ENCODE measurements at regions not wholly inside any gene's neighbourhood (a gene's known extent, or its start where the extent isn't known, plus 50 kb on each side); places are given as distances from the start of the nearest gene placed in this dataset.
"Not testable (repeated sequence)": the region's sequence is repeated elsewhere in the genome, so short reads cannot be mapped to it uniquely, and the experiment has no call there.

DNA sequence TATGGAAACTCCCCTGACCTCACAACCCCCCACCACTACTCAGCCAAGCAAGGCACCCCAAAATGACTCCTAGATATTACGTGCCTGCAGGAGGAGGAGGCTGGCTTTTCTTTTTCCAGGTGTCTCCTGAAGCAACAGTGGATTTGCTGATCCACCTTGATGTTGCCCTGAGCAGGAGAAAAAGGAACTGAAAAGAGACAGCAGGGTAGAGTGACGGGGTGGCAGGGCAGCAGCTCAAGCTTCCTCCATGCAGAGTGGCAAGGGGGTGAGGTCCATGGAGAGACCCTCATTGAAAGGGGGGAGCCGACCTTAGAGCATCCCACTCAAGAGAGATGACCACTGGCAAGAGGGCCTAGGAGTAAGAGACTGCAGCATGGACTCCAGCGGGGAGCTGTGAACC lies 112.0 kb upstream of the SIRPA start:
- no peak for DNase-seq

DNA sequence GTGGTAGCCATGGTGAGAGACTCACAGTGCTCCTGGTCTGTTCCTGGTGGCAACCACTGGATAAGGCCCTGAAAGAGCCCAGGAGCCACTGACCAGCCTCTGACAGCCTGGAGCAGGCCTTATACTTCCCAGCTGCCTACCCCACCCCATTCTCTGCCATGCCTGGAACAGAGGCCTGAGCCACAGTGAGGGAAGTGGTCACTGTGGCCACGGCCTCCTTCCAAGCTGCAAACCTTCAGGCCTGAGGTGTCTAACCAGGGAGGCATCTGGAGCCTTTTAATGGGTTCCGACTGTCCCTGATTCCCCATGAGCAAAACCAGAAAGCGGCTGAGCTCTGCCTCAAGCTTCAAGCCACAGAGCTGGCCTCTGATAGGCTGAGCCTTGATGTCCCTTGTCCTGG lies 113.0 kb upstream of the SIRPA start:
- DNase-seq: no peak

DNA sequence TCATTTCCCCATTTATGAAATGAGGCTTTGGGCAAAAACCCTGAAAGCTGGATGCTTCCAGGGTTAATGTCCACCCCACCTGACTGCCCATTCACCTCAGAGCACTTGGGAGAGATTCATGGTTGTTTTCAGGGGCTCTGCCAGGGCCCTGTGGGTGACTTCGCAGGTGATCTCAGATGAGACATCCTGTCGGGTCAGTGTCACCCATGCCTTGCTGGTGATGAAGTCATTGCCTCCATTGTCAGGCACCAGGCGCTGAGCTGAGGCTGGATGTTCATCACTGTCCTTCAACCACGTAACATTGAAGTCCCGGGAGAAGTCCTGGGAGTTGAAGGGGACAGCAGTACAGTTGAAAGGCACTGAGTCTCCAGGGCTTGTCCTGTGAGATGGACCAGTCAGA lies 115.6 kb upstream of the SIRPA start:
- no peak for DNase-seq

DNA sequence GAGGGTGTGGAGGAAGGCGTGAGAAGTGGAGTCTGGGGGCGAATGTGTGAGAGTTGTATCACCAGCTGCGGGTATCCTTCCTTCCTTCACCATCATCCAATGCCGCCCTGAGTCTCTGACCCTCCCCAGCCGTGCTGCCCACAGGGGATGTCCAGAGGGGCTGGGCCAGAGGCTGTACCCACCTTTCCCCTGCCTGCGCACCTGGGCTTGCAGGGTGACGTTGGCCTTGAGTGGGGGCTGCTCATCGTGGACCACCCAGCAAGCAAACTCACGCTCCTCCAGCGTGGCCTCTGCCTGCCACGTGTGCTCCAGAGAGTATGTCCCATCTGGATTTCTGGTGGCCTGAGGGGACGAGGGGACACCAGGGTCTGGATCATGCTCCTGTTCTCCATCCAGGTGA lies 116.9 kb upstream of the SIRPA start:
- no peak for DNase-seq

DNA sequence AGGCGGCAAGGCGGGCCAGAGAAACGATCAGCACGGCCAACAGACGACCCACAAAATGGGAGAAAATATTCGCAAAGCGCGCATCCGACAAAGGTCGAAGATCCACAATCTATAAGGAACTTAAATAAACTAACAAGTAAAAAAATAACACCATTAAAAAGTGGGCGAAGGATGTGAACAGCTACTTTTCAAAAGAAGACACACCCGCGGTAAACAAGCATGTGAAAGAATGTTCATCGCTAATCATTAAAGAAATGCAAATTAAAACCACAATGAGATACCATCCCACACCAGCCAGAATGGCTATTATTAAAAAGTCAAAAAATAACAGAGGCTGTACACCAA lies 117.8 kb upstream of the SIRPA start:
- DNase-seq: no peak

DNA sequence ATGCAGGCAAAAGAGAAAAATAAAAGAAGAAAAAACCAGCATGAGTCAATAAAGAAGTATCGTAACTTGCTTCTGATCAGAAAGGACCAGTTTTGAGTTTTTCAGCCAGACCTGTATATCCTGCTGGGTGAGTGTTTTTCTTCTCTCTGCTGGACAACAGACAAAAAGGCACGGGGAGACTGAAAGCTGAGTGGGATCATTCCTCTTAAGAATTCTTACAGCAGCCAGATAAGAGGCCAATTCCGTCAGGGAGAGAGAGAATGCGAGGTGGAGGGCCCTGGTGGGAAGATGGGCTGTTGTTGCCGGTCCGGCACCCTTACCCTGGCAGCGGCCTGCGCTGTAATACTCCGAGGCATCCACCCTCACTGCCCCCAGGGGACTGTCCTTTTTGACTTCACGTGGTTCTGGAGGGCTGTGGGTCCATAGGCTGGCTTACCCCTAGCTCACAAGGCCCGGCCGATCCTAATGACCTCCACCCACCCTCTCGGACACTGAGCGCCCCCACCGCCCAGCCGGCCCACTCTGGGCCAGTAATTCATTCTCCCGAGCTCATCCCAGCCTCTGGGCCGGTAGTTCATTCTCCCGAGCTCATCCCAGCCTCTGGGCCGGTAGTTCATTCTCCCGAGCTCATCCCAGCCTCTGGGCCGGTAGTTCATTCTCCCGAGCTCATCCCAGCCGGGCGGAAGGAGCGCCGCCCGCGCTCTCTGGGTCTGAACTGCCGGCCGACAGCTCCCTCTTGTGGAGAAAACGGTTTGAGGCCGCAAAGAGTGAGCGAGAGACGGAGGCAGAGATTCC lies 118.3 kb upstream of the SIRPA start:
- peak; percentile 90 for DNase-seq

DNA sequence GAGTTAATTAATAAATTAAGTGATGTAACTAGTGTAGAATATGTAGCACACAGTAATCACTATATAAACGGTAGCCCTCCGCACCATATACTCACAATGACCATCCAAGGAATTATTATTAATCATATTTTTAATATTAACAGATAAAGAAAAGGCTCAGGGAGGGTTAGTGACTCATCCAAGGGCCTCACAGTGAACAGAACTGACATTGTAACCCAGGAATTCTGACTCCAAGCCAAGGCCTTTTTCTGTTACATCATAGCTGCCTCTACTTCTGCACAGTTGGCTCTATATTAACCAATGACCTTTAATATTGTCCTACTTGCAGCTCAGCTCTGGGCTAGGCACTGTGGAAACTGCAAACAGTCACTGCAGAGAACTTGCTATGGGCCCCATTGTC lies 117.5 kb upstream of the SIRPG start:
- DNase-seq: no peak

DNA sequence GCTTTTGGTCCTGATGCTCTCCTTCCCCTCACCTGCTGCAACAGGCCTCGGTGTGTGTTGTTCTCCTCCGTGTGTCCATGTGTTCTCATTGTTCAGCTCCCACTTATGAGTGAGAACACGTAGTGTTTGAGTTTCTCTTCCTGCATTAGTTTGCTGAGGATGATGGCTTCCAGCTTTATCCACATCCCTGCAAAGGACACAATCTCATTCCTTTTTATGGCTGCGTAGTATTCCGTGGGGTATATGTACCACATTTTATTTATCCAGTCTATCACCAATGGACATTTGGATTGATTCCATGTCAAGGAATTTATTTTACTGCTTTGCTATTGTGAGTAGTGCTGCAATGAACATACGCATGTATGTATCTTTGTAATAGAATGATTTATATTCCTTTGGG lies 116.9 kb upstream of the SIRPG start:
- DNase-seq: no peak

DNA sequence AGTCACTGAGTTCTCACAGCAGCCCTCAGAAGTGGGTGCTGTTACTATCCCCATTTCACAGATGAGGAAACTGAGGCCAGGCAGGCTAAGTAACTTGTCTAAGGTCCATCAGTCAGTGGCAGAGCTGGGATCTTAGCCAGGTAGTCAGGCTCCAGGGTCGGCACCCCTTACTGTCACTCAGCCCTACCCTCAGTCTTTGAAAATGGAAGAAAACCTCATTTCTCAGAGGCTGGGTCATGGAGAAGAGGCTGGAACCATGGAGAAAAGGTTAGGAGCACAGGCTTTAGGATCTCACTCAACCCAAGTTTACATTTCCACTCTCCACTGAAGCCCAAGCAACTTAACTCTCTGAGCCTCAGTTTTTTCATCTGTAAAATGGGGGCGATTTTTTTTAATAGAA lies 116.2 kb upstream of the SIRPG start:
- DNase-seq: no peak

DNA sequence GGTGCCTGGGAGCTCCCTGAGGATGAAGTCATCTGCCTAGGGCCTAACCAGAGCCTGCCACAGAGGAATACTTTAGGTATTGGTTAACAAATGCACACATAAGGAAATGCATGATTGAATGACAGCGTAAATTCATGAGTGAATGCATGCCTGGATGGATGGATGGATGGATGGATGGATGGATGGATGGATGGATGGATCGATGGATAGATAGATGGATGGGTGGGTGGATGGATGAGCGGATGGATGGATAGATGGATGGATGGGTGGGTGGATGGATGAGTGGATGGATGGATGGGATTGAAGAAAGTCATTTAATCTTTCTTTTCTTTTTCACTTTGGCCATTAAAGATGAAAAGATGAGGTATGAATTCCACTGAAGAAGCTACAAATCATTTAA lies 111.9 kb upstream of the SIRPG start:
- DNase-seq: no peak

DNA sequence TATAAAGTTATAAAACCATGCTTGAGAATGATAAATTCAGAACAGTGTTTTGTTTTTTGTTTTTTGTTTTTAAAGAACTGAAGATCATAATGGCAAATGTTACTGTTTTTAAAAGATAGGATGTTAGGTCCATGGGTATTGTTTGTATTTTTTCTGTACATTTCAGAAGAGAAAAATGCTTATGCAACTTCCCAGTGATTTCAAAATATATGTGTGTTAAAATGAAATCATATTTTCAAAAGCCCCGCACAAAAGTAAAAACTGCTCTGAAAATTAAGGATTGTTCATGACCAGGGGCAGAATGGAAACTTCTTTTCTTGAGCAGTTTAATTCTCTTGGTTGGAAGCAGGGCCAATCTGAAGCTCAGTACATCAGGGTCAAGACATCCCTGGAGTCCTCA lies 109.2 kb upstream of the SIRPG start:
- no peak for DNase-seq

DNA sequence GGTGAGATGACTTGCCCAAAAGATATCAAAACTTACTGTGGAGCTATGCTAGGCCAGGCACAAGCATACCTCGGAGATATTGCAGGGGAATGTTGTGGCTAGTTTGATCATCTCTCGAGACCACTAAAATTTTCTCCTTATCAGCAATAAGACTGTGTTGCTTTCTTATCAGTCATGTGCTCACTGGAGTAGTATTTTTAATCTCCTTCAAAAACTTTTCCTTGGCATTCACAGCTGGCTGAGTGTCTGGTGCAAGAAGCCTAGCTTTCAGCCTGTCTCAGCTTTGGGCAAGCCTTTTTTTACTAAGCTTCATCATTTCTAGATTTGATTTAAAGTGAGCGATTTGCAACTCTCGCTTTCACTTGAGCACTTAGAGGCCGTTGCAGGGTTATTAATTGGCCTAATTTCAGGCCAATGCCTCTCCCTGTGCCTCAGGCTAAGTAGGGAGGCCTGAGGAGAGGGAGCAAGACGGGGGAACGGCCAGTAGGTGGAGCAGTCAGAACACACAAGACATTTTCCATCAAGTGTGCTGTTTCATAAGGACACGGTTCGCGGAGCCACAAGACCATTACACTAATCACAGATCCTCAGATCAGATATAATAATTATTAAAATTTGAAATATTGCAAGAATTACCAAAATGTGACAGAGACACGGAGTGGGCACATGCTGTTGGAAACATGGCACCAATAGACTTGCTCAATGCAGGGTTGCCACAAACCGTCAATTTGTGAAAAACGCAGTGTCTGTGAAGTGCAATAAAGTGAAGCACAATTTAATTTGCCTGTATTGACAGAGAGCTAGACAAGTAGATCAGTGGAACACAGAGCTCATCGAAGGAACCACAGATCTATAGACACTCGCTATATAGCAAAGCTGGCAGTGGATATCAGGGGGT lies 106.8 kb upstream of the SIRPG start:
- peak; percentile 74 for DNase-seq

DNA sequence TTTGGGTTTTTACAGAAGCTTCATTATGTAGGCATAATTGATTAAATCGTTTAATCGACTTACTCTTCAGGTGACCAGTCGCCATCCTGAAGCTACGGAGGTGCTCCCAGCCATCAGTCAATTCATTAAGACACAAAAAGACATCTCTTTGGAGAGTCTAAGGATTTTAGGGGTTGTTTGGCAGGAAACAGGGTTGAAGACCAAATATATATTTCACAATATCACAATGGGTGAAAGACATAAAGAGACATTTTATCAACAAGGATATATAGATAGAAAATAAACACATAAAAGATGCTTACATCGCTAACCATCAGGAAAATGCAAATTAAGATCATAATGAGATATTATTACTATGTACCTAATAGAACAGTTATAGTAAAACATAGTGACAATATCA lies 104.0 kb upstream of the SIRPG start:
- DNase-seq: no peak

DNA sequence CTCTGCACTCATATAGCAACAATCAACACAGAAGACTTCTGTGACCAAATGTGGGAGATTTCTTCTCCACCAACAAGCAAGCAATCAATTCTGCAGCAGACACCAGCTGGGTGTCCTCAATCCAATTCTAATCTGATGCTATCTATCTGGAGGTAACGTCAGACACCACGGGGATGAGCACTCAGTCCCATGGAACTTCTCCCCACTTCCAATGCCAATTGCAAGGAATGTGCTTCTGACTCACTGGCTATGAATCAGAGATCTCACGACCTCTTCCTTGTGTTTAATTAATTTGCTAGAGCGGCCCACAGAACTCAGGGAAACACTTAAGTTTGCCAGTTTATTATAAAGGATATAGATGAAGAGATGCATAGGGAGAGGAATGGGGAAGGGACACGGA lies 103.5 kb upstream of the SIRPG start:
- no peak for DNase-seq

DNA sequence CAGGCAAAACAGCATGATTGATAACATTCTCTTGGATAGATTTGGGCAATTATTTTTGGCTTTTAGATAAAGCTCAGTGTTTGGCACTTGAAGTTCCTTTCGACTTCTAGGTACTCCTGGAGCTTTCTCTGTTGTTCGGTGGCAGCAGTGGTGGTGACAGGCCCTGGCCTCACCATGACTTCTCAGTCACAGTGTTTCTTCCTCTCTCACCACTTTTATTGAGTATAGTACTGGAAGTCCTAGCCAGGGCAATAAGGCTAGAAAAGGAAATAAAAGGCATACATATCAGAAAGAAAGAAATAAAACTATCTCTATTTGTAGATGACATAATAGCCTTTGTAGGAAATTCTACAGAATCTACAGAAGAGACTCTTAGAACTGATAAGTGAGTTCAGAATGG lies 101.2 kb upstream of the SIRPG start:
- DNase-seq: no peak

DNA sequence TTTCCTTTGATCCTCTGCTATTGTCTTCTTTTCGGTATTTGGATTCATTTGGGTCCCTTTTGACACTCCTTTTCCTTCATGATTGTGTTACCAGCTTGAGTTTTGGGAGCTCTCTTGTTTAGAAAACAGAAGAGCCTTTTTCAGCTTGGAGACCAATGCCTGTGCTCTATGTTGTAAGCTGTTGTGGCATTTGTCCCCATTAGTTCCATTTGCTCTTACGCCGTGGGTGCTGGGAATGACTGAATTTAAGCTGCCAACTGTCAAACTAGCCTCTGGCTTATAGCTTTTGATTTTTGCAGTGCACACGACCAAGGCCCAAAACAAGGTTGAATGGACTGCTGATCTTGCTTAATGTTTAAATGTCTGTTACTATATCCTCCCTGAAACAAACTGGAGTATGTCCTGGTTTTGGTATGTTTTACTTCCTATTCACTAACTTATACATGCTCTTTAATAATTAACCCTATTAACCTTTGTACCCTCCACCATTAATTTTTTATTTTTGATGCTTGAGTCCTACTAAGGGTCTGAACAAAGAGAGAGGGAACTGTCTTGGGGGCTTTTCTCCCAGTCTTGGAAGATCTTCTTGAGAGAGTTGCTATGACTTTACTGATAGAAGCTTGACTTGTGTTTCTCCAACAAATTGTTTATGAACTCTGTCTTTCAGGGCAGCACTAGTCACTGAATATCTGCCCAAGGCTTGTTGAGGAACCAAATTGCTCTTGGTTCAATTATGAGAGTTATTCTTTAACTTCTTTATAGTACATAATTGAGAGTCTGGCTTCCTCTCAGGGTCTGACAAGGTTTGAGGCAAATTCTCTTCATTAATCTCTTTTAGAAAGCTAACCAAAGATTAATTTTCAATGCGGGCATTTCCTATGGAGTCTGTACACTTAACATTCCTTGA lies 100.3 kb upstream of the SIRPG start:
- no peak for DNase-seq

DNA sequence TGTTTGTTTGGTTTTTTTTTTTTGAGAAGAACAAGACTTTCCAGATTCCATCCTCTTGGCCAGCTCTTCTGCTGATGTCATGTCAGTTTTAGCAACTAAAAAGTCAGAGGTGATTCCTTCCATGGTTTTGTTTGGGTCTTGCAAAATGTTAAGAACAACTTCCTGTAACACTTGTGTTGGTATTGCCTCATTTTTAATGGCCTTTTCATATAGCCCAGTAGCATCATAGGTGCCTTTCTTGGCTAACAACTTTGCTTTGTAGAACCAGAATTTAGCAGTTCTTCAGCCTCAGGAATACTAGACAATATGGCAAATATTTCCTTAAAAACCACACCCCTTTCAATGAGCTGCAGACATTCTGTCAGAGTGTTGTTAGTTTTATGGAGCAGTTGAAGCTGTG lies 99.5 kb upstream of the SIRPG start:
- DNase-seq: no peak

DNA sequence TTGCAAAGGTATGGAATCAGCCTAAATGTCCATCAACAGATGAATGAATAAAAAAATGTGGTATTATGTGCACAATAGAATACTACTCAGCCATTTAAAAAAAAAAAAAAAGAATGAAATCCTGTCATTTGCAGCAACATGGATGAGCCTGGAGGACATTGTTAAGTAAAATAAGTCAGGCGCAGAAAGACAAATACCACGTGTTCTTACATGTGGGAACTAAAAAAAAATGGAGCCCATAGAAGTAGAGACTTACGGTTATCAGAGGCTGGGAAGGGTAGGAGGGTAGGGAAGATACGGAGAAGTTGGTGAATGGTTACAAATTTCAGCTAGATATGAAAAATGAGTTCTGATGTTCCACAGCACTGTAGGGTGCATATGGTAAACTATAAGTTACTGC lies 97.2 kb upstream of the SIRPG start:
- no peak for DNase-seq

DNA sequence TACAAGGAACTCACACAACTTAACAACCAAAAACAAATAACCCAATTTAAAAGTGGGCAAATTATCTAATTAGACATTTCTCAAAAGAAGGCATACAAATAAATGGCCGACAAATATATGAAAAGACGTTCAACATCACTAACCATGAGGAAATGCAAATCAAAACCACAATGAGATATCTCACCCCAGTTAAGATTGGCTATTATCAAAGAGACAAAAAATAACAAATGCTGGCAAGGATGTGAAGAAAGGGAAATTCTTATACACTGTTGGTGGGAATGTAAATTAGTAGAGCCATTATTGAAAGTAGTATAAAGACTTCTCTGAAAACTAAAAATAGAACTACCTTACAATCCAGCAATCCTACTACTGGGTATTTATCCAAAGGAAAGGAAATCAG lies 96.7 kb upstream of the SIRPG start:
- DNase-seq: no peak

DNA sequence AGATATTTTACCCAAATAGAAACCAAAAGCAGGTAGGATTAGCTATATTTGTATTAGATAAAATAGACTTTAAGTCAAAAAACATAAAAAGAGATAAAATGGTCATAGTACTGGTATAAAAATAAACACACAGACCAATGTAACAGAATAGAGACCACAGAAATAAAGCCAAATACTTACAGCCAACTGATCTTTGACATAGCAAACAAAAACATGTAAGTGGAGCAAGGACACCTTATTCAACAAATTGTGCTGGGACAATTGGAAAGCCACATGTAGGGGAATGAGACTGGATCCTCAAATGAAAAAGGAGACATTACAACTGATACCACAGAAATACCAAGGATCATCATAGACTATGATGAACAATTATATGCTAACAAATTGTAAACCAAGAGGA lies 94.5 kb upstream of the SIRPG start:
- no peak for DNase-seq

DNA sequence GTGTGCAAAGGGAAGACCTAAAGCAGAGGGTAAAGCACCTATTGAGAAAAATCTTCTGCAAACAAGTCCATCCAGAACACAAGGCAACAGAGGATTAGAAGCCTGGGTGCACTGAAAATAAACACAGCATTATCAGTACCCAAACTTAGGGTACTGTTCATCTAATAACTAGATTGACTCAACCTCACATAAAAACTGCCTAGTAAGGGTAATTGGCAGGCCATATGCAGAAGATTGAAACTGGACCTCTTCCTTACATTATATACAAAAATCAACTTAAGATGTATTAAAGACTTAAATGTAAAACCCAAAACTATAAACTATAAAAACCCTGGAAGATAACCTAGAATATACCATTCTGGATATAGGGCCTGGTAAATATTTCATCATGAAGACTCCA lies 91.2 kb upstream of the SIRPG start:
- no peak for DNase-seq

DNA sequence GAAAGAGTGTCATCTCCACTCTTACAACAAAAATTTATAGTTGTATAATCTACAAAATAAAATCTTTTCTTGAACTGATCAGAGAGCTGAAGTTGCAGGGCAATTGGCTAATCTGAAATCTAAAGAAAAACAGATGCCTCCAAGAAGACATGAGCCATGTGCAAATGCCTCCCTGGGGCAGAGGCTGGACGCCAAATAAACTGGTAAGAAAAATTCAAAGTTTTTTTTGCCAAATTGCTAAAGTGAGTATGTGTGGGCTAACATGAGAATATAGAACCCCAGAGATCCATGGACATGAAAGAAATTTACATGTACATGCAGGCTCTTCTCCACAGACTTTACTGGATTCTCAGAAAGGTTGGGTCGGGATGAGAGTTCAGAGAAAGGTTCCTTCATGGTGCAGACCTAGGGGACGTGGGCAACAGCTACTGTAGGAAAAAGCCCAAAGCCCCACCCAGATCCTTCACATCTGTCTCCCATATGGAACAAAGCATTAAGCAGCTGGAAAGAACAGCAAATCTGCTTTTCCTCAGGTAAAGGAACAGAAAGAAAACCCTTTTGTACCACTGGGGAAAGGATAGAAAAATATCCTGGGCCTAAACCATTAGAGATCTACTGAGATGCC lies 90.5 kb upstream of the SIRPG start:
- no peak for DNase-seq

DNA sequence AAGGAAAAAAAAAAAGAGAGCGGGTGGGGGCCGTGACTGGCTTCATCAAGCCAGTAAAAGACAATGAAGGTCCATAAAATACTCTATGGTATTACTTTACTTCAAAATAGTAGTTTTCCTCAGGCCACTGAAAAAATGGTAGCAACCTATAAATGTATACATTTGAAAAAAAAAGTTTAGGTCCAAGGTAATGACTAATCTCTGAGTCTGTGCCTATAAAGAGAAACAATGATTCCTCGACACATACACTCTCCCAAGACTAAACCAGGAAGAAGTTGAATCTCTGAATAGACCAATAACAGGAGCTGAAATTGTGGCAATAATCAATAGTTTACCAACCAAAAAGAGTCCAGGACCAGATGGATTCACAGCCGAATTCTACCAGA lies 84.5 kb upstream of the SIRPG start:
- not testable (repeated sequence) for DNase-seq
